ENCODE measurements at regions not wholly inside any gene's neighbourhood (a gene's known extent, or its start where the extent isn't known, plus 50 kb on each side); places are given as distances from the start of the nearest gene placed in this dataset.

DNA sequence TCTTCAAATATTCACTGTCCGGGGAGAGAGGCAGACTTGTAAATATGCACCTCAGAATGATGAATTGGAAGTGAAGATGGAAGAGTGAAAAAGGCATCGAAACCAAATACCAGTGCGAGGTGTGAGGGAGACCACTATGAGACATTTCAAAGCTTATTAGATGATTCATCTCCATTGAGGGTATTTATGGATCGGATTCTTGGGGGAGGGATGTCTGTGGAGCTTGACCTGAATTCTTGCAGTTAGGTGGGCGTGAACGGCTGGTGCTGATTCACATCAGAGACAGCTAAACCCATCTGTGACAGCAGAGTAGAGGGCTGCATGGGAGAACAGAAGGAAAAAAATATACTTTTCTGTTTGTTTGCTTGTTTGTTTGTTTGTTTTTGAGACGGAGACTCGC, 677.2 kb downstream of the AACS start:
- no peak for DNase-seq
- H3K79me1 ChIP-seq (ENCODE audit: insufficient read depth, low read depth, low read length, poor library complexity, severe bottlenecking), result no peaks in the 10 kb centered on the region
- no peak overlapping the region for H2BK120ac ChIP-seq (ENCODE audit: low read depth, low read length, poor library complexity, severe bottlenecking)

More for the DNA sequence above, 677.2 kb downstream of the AACS start:
- no peaks in the 10 kb centered on the region for H3K27me3 ChIP-seq (ENCODE audit: insufficient read depth, low read length)
- no peak overlapping the region for H3K27ac ChIP-seq (ENCODE audit: insufficient read length, low read depth, low read length)
- no peak overlapping the region for H2BK15ac ChIP-seq (ENCODE audit: low read depth, low read length)
- no peaks in the 10 kb centered on the region for H3K9me3 ChIP-seq (ENCODE audit: control insufficient read depth, low read depth, low read length)
- H3K4me1 Mint-ChIP-seq, result no peaks in the 10 kb centered on the region
- H2BK5ac ChIP-seq (ENCODE audit: insufficient read length, low read length), result no peak overlapping the region
- H3T11ph ChIP-seq (ENCODE audit: low read length), result no peak overlapping the region
- no peaks in the 10 kb centered on the region for H4K20me1 ChIP-seq (ENCODE audit: control insufficient read depth, insufficient read depth, insufficient read length)
- H3K23ac ChIP-seq (ENCODE audit: insufficient read length, low read depth, low read length), result no peak overlapping the region
- TF ChIP-seq, protein P1, sequence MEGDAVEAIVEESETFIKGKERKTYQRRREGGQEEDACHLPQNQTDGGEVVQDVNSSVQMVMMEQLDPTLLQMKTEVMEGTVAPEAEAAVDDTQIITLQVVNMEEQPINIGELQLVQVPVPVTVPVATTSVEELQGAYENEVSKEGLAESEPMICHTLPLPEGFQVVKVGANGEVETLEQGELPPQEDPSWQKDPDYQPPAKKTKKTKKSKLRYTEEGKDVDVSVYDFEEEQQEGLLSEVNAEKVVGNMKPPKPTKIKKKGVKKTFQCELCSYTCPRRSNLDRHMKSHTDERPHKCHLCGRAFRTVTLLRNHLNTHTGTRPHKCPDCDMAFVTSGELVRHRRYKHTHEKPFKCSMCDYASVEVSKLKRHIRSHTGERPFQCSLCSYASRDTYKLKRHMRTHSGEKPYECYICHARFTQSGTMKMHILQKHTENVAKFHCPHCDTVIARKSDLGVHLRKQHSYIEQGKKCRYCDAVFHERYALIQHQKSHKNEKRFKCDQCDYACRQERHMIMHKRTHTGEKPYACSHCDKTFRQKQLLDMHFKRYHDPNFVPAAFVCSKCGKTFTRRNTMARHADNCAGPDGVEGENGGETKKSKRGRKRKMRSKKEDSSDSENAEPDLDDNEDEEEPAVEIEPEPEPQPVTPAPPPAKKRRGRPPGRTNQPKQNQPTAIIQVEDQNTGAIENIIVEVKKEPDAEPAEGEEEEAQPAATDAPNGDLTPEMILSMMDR (conservative IDR thresholded peaks at IDR 0.05), result no peak
- no peak overlapping the region for H4K5ac ChIP-seq (ENCODE audit: insufficient read length, low read depth, low read length)
- H3K4me3 Mint-ChIP-seq, result no peak overlapping the region
- no peaks in the 10 kb centered on the region for H3K4me1 ChIP-seq (ENCODE audit: insufficient read depth, low read length)
- no peak overlapping the region for H3K18ac ChIP-seq (ENCODE audit: insufficient read length, low read depth, low read length)
- no peaks in the 10 kb centered on the region for H3K23me2 ChIP-seq (ENCODE audit: insufficient read length, low read depth, low read length, poor library complexity, severe bottlenecking)
- H3K14ac ChIP-seq (ENCODE audit: insufficient read depth, low read length), result no peak overlapping the region
- H3K9ac ChIP-seq (ENCODE audit: extremely low read depth, insufficient read length, low read length), result no peak overlapping the region
- H3K56ac ChIP-seq (ENCODE audit: insufficient read length, low read depth, low read length), result no peak overlapping the region
- H3K36me3 Mint-ChIP-seq (ENCODE audit: insufficient read depth in 1 of 3, low read depth in 3 of 3), result no peaks in the 10 kb centered on the region
- H2BK20ac ChIP-seq (ENCODE audit: low read depth, low read length, poor library complexity, severe bottlenecking), result no peak overlapping the region
- H4K8ac ChIP-seq (replicated peaks; ENCODE audit: insufficient read length, low read depth, low read length), result no peak overlapping the region
- no peak overlapping the region for H4K91ac ChIP-seq (ENCODE audit: insufficient read length, low read depth, low read length)
- H3K79me2 ChIP-seq (ENCODE audit: insufficient read depth, low read length), result no peaks in the 10 kb centered on the region
- H3K9me3 Mint-ChIP-seq, result peaks cover 12 to 15% of the 10 kb centered on the region in 2 experiments
- H3K4ac ChIP-seq (ENCODE audit: low read depth, low read length), result no peak overlapping the region
- H3K27me3 Mint-ChIP-seq (ENCODE audit: low read depth), result peaks cover 1% of the 10 kb centered on the region; the same call in 1 of the 2 replicates
- WGBS (ENCODE audit: extremely low coverage, insufficient read length, low lambda C conversion rate), result no CpG with 5 or more reads among the region's 8 CpGs
- no peak overlapping the region for H3K4me2 ChIP-seq (ENCODE audit: insufficient read depth, insufficient read length, low read length)
- no peak overlapping the region for H3K27ac Mint-ChIP-seq
- no peak overlapping the region for H2BK12ac ChIP-seq (ENCODE audit: insufficient read length, low read depth, low read length)
- no peak overlapping the region for H2AK5ac ChIP-seq (ENCODE audit: insufficient read length, low read length)
- no peak overlapping the region for H2AFZ ChIP-seq (ENCODE audit: low read length)

Data from H9 (cell line).